Neuronal stem cell (in vitro differentiated cells): ENCODE measurements at regions not wholly inside any gene's neighbourhood (a gene's known extent, or its start where the extent isn't known, plus 50 kb on each side); places are given as distances from the start of the nearest gene placed in this dataset.

Source experiments
- DNase-seq: peaks from one replicate; pipeline ENCODE4 v3.0.0-alpha.2; 2013; ENCODE audit warnings: low spot score
- H2AFZ ChIP-seq: one replicate; pipeline ENCODE4 v1.6.1; 2013; ENCODE audit warnings: mild to moderate bottlenecking, low read length, inconsistent platforms
- H2AK5ac ChIP-seq: 2 replicates; pipeline ENCODE4 v1.6.1; 2013; ENCODE audit warnings: low read depth, mild to moderate bottlenecking, inconsistent platforms, low read length, moderate library complexity, mixed read lengths
- H2BK120ac ChIP-seq: 2 replicates; pipeline ENCODE4 v1.6.1; 2013; ENCODE audit warnings: low read depth, mild to moderate bottlenecking, inconsistent platforms, low read length, moderate library complexity, mixed read lengths
- H2BK12ac ChIP-seq: one replicate; pipeline ENCODE4 v1.6.1; 2013; ENCODE audit warnings: low read length, inconsistent platforms
- H2BK15ac ChIP-seq: 2 replicates; pipeline ENCODE4 v1.6.1; 2013; ENCODE audit warnings: mild to moderate bottlenecking, low read length, inconsistent platforms, mixed read lengths
- H2BK5ac ChIP-seq: one replicate; pipeline ENCODE4 v1.6.1; 2013; ENCODE audit warnings: inconsistent platforms, mild to moderate bottlenecking, low read length, moderate library complexity
- H3K14ac ChIP-seq: one replicate; pipeline ENCODE4 v1.6.1; 2013; ENCODE audit warnings: low read length, inconsistent platforms
- H3K18ac ChIP-seq: 2 replicates; pipeline ENCODE4 v1.6.1; 2013; ENCODE audit warnings: low read length, inconsistent platforms
- H3K23ac ChIP-seq: 2 replicates; pipeline ENCODE4 v1.6.1; 2013; ENCODE audit warnings: low read depth, mild to moderate bottlenecking, mixed read lengths, low read length, inconsistent platforms; ENCODE audit not compliant: poor library complexity
- H3K27ac ChIP-seq: replicated peaks from 3 replicates; pipeline ENCODE4 v1.5.1; 2013; ENCODE audit warnings: low read length, inconsistent platforms
- H3K27me3 ChIP-seq, 3 experiments: 2 replicates each; pipeline ENCODE4 v1.6.1; 2013; ENCODE audit warnings: low read length in 3 of 3, mild to moderate bottlenecking in 2 of 3, inconsistent platforms in 1 of 3, low read depth in 1 of 3, mixed read lengths in 1 of 3, moderate library complexity in 1 of 3; ENCODE audit not compliant: control insufficient read depth in 3 of 3, insufficient read depth in 3 of 3
- H3K36me3 ChIP-seq, 2 donors: replicated peaks in 1 of 2; 2 replicates each; pipeline ENCODE4 v1.6.1; 2013; ENCODE audit warnings: low read length in 2 of 2; ENCODE audit not compliant: control insufficient read depth in 2 of 2, insufficient read depth in 2 of 2
- H3K4ac ChIP-seq: 2 replicates; pipeline ENCODE4 v1.6.1; 2013; ENCODE audit warnings: inconsistent platforms, mild to moderate bottlenecking, low read length, moderate library complexity
- H3K4me1 ChIP-seq, 2 donors: 1 replicate in 1 of 2; 2 replicates in 1 of 2; pipeline ENCODE4 v1.6.1; 2013; ENCODE audit warnings: low read length in 2 of 2, low read depth in 1 of 2; ENCODE audit not compliant: control insufficient read depth in 2 of 2, insufficient read depth in 1 of 2
- H3K4me2 ChIP-seq: one replicate; pipeline ENCODE4 v1.6.1; 2013; ENCODE audit warnings: mild to moderate bottlenecking, low read length, inconsistent platforms; ENCODE audit not compliant: insufficient read depth, poor library complexity, severe bottlenecking
- H3K4me3 ChIP-seq, 2 donors: 2 replicates each; pipeline ENCODE4 v1.5.1; 2013; ENCODE audit warnings: low read length in 2 of 2, mild to moderate bottlenecking in 2 of 2, inconsistent platforms in 1 of 2, moderate library complexity in 1 of 2
- H3K79me1 ChIP-seq: one replicate; pipeline ENCODE4 v1.6.1; 2013; ENCODE audit warnings: low read depth, mild to moderate bottlenecking, inconsistent platforms, low read length, moderate library complexity
- H3K9ac ChIP-seq: one replicate; pipeline ENCODE4 v1.6.1; 2013; ENCODE audit warnings: mild to moderate bottlenecking, low read depth, low read length, inconsistent platforms; ENCODE audit not compliant: poor library complexity
- H3K9me3 ChIP-seq, 2 donors: replicated peaks in 1 of 2; 2 replicates each; pipeline versions ENCODE3 to v1.6.1; 2013; ENCODE audit warnings: low read length in 2 of 2, mild to moderate bottlenecking in 2 of 2, inconsistent platforms in 1 of 2, low read depth in 1 of 2, mixed read lengths in 1 of 2, moderate library complexity in 1 of 2; ENCODE audit not compliant: control insufficient read depth in 2 of 2, insufficient read depth in 1 of 2
- H4K8ac ChIP-seq: one replicate; pipeline ENCODE4 v1.6.1; 2013; ENCODE audit warnings: low read depth, mild to moderate bottlenecking, inconsistent platforms, low read length, moderate library complexity
- H4K91ac ChIP-seq: one replicate; pipeline ENCODE4 v1.6.1; 2013; ENCODE audit warnings: low read length, low read depth, mild to moderate bottlenecking, inconsistent platforms; ENCODE audit not compliant: poor library complexity
- WGBS, 2 donors: extraction: QIAGEN DNeasy Blood & Tissue Kit; methylation state at CpG; one replicate each; pipeline ENCODE4 v1.1.7; 2013; ENCODE audit warnings: missing lambda C conversion rate in 2 of 2, mixed read lengths in 1 of 2; ENCODE audit not compliant: insufficient read length in 2 of 2, insufficient replicate concordance in 1 of 2; ENCODE audit errors: extremely low coverage in 2 of 2; 5-methylcytosine and 5-hydroxymethylcytosine counted together

GRCh38 chr15:23881291-23881690 lies 194.2 kb upstream of the NDN start:
- Histone ChIP-seq H3K27me3 (no peaks in the 10 kb centered on the region), H2BK120ac (no peak overlapping the region), H3K4ac (no peak overlapping the region), H3K4me2 (no peak overlapping the region), H3K9ac (no peak overlapping the region), H3K23ac (no peak overlapping the region), H3K36me3 (no peaks in the 10 kb centered on the region), H3K18ac (no peak overlapping the region), H3K27ac (no peak overlapping the region), H2AFZ (no peak overlapping the region), H3K4me1 (no peaks in the 10 kb centered on the region), H2AK5ac (no peak overlapping the region), H2BK15ac (no peak overlapping the region), H4K8ac (no peak overlapping the region), H2BK12ac (no peak overlapping the region), H4K91ac (no peak overlapping the region), H3K79me1 (no peaks in the 10 kb centered on the region), H3K14ac (no peak overlapping the region), H3K4me3 (no peak overlapping the region), H3K9me3 (peaks cover 5 to 9% of the 10 kb centered on the region in 2 donors), H2BK5ac (no peak overlapping the region)
- no peak for DNase-seq
- no CpG with 5 or more reads among the region's 9 CpGs for WGBS, 2 donors

DNA sequence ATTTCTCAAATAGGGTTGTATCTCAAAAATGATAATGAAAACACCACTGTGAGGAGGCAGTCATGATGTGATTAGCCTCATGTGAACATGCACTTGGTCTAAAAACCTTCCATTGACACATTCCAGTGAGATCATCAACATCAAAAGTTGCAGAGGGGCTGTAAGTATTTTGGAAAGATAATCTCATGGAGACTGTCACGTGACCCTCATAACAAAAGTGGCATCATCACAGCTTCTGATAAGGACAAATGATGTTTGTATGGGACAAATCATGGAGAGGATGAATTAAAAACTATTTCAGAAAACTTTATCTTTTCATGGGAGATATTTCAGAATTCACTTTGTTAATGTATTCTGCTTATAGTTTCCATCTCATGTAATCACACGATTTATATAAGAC lies 203.1 kb upstream of the NDN start:
- Histone ChIP-seq H4K91ac (no peak overlapping the region), H3K23ac (no peak overlapping the region), H3K18ac (no peak overlapping the region), H2BK120ac (no peak overlapping the region), H3K4me2 (no peak overlapping the region), H3K4me1 (no peaks in the 10 kb centered on the region), H3K4ac (no peak overlapping the region), H3K14ac (no peak overlapping the region), H2BK5ac (no peak overlapping the region), H4K8ac (no peak overlapping the region), H3K36me3 (no peaks in the 10 kb centered on the region), H3K27me3 (no peaks in the 10 kb centered on the region), H3K9ac (no peak overlapping the region), H3K4me3 (no peak overlapping the region), H2AK5ac (no peak overlapping the region), H2BK15ac (no peak overlapping the region), H2BK12ac (no peak overlapping the region), H3K27ac (no peak overlapping the region), H2AFZ (no peak overlapping the region), H3K79me1 (no peaks in the 10 kb centered on the region), H3K9me3 (peaks cover 4 to 10% of the 10 kb centered on the region in 2 donors)
- no peak for DNase-seq
- WGBS, 2 donors, result no CpG with 5 or more reads among the region's 2 CpGs

DNA sequence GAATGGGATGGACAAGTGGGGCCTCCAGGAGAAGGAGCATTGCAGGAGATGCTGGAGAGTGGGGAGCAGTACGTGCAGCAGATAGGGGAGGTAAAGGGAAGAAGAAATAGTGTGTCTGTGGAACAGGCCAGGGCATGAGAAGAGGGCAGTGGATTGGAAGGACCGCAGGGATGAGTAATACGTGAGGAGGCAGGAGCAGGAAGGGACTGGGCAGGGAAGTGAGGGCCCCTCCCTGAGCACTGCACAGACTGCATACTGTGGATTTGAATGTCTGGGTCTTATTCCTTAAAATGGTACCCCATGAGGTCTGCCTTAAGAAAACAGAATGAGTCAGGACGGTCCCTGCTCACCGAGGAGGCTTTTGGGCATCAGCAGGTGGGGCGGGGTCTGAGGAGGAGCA lies 210.0 kb upstream of the NDN start:
- H3K9ac ChIP-seq, result no peak overlapping the region
- no peak overlapping the region for H3K18ac ChIP-seq
- H3K4me2 ChIP-seq, result no peak overlapping the region
- no peaks in the 10 kb centered on the region for H3K36me3 ChIP-seq
- no peaks in the 10 kb centered on the region for H3K4me1 ChIP-seq
- no peak overlapping the region for H2AK5ac ChIP-seq
- no peak overlapping the region for H4K91ac ChIP-seq
- no peak overlapping the region for H2BK120ac ChIP-seq
- H3K14ac ChIP-seq, result no peak overlapping the region
- H3K27me3 ChIP-seq, result no peaks in the 10 kb centered on the region
- no peak overlapping the region for H3K4me3 ChIP-seq
- no peak overlapping the region for H3K23ac ChIP-seq
- H4K8ac ChIP-seq, result no peak overlapping the region
- H3K4ac ChIP-seq, result no peak overlapping the region
- WGBS, 2 donors, result no CpG with 5 or more reads among the region's 6 CpGs
- no peaks in the 10 kb centered on the region for H3K79me1 ChIP-seq
- H2BK5ac ChIP-seq, result no peak overlapping the region
- H2BK15ac ChIP-seq, result no peak overlapping the region
- no peak for DNase-seq
- H2BK12ac ChIP-seq, result no peak overlapping the region
- peaks cover 0 to 8% of the 10 kb centered on the region in 2 donors for H3K9me3 ChIP-seq
- H3K27ac ChIP-seq, result no peak overlapping the region
- no peak overlapping the region for H2AFZ ChIP-seq

DNA sequence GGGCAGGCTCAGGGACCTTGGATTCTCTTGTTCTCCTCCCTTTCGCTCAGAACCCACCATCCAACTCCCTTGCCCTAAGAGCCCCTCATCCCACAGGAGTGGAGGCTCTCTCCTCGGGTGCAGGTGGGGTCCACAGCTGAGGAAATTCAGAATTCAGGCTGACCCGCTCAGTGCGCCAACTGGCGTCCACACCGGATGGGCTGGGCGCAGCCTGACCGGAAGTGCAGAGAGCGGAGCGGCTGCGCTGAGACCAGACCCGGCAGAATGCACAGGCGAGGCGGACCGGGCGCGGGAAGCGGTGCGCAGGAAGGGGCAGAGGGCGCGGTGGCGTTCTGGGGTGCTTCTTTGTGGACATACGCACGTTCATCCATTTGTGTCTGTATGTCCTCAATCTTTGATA lies 210.4 kb upstream of the NDN start:
- H4K8ac ChIP-seq, result no peak overlapping the region
- no peak overlapping the region for H3K4ac ChIP-seq
- H3K18ac ChIP-seq, result no peak overlapping the region
- no peak overlapping the region for H2AK5ac ChIP-seq
- H2BK12ac ChIP-seq, result no peak overlapping the region
- H3K79me1 ChIP-seq, result no peaks in the 10 kb centered on the region
- H3K9ac ChIP-seq, result no peak overlapping the region
- H3K27me3 ChIP-seq, result no peaks in the 10 kb centered on the region
- H3K9me3 ChIP-seq, result peaks cover 0 to 7% of the 10 kb centered on the region in 2 donors
- no peak overlapping the region for H3K14ac ChIP-seq
- no peak overlapping the region for H2AFZ ChIP-seq
- H3K36me3 ChIP-seq, result no peaks in the 10 kb centered on the region
- WGBS, 2 donors, result no CpG with 5 or more reads among the region's 24 CpGs
- no peak for DNase-seq
- H3K23ac ChIP-seq, result no peak overlapping the region
- H3K4me3 ChIP-seq, result peak overlapping the region in 1 of 2 donors; percentile 42
- H3K4me2 ChIP-seq, result no peak overlapping the region
- no peak overlapping the region for H2BK5ac ChIP-seq
- H2BK15ac ChIP-seq, result no peak overlapping the region
- H3K4me1 ChIP-seq, result no peaks in the 10 kb centered on the region
- no peak overlapping the region for H4K91ac ChIP-seq
- no peak overlapping the region for H2BK120ac ChIP-seq
- no peak overlapping the region for H3K27ac ChIP-seq
